Nephron (organoid): ENCODE measurements at regions not wholly inside any gene's neighbourhood (a gene's known extent, or its start where the extent isn't known, plus 50 kb on each side); places are given as distances from the start of the nearest gene placed in this dataset.
"Not testable (repeated sequence)": the region's sequence is repeated elsewhere in the genome, so short reads cannot be mapped to it uniquely, and the experiment has no call there.

Source experiments
- H3K27ac Mint-ChIP-seq, 3 experiments: 2 replicates each; pipeline ENCODE4 v1.8.0; 2020; ENCODE audit warnings: mixed read lengths in 3 of 3, mild to moderate bottlenecking in 2 of 3, moderate library complexity in 1 of 3
- H3K27me3 Mint-ChIP-seq: 2 replicates; pipeline ENCODE4 v1.8.0; 2021; ENCODE audit warnings: low read depth, mild to moderate bottlenecking, moderate library complexity, mixed read lengths
- H3K36me3 Mint-ChIP-seq: 2 replicates; pipeline ENCODE4 v1.8.0; 2020; ENCODE audit warnings: low read depth, mixed read lengths
- H3K4me1 Mint-ChIP-seq: 2 replicates; pipeline ENCODE4 v1.8.0; 2020; ENCODE audit warnings: mixed read lengths
- H3K4me3 Mint-ChIP-seq, 3 experiments: 2 replicates each; pipeline ENCODE4 v1.8.0; 2020; ENCODE audit warnings: mild to moderate bottlenecking in 3 of 3, mixed read lengths in 3 of 3, moderate library complexity in 2 of 3
- H3K9me3 Mint-ChIP-seq: 2 replicates; pipeline ENCODE4 v1.8.0; 2020; ENCODE audit warnings: mixed read lengths
- TF ChIP-seq, protein P1 (sequence below), 3 experiments: fragments of 200-600 bp; sonication (generic); IDR thresholded peaks; one replicate each; pipeline ENCODE4 v1.5.0; 2021; ENCODE audit warnings: antibody characterized with exemption in 3 of 3; ENCODE audit not compliant: unreplicated experiment in 3 of 3

DNA sequence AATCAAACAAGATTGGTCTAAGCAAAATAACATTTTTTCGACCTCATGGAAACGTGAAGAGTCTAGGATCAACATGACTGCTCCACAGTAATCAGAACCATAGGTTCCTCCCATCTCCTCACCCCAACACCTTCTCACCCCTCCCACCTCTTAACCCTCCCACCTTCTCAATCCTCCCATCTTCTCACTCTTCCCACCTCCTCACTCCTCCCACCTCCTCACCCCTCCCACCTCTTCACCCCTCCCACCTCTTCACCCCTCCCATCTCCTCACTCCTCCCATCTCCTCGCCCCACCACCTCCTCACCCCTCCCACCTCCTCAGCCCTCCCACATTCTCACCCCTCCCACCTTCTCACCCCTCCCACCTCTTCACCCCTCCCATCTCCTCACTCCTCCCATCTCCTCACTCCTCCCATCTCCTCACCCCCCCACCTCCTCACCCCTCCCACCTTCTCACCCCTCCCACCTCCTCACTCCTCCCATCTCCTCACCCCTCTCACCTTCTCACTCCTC, 567.4 kb downstream of the C6orf118 start:
- no peaks in the 10 kb centered on the region for H3K36me3 Mint-ChIP-seq
- H3K9me3 Mint-ChIP-seq = peaks cover 6% of the 10 kb centered on the region
- TF ChIP-seq, protein P1, sequence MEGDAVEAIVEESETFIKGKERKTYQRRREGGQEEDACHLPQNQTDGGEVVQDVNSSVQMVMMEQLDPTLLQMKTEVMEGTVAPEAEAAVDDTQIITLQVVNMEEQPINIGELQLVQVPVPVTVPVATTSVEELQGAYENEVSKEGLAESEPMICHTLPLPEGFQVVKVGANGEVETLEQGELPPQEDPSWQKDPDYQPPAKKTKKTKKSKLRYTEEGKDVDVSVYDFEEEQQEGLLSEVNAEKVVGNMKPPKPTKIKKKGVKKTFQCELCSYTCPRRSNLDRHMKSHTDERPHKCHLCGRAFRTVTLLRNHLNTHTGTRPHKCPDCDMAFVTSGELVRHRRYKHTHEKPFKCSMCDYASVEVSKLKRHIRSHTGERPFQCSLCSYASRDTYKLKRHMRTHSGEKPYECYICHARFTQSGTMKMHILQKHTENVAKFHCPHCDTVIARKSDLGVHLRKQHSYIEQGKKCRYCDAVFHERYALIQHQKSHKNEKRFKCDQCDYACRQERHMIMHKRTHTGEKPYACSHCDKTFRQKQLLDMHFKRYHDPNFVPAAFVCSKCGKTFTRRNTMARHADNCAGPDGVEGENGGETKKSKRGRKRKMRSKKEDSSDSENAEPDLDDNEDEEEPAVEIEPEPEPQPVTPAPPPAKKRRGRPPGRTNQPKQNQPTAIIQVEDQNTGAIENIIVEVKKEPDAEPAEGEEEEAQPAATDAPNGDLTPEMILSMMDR (IDR thresholded peaks at IDR 0.05; ENCODE audit: unreplicated experiment in 3 of 3) = no peak
- H3K27ac Mint-ChIP-seq = no peak overlapping the region
- H3K27me3 Mint-ChIP-seq = peaks cover 6% of the 10 kb centered on the region
- no peak overlapping the region for H3K4me3 Mint-ChIP-seq
- H3K4me1 Mint-ChIP-seq = peaks cover 5% of the 10 kb centered on the region

DNA sequence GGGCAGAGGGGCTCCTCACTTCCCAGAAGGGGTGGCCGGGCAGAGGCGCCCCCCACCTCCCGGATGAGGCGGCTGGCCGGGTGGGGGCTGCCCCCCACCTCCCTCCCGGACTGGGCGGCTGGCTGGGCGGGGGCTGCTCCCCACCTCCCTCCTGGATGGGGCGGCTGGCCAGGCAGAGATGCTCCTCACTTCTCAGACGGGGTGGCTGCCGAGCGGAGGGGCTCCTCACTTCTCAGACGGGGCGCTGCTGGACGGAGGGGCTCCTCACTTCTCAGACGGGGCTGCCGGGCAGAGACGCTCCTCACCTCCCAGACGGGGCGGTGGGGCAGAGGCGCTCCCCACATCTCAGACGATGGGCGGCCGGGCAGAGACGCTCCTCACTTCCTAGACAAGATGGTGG, 573.3 kb downstream of the C6orf118 start:
- H3K4me1 Mint-ChIP-seq, H3K4me3 Mint-ChIP-seq, H3K36me3 Mint-ChIP-seq, H3K27me3 Mint-ChIP-seq, H3K27ac Mint-ChIP-seq: not testable (repeated sequence)
- H3K9me3 Mint-ChIP-seq = peaks cover 11% of the 10 kb centered on the region

DNA sequence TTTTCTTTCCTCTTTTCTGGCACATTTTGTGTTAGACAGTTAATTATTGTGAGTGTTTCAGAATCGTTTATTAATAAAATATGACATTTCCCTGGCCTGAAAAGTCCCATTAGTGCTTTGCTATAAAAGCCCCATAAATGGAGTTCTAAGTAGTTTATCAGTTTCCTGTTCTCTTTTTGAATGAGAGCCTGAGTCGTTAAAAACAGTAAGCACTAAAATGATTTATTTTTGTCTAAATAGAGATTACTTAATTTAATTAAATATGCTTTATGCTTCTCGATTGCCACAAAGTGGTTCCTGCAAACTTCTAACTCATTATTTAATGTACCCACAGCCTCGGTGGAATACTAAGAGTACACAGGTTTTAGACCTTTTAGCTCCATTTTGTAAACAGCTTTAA, 577.9 kb downstream of the C6orf118 start:
- H3K4me3 Mint-ChIP-seq = no peak overlapping the region
- H3K36me3 Mint-ChIP-seq = no peaks in the 10 kb centered on the region
- H3K27ac Mint-ChIP-seq = no peak overlapping the region
- TF ChIP-seq, protein P1 (IDR thresholded peaks at IDR 0.05; ENCODE audit: unreplicated experiment in 3 of 3) = no peak
- no peaks in the 10 kb centered on the region for H3K4me1 Mint-ChIP-seq
- no peaks in the 10 kb centered on the region for H3K27me3 Mint-ChIP-seq
- H3K9me3 Mint-ChIP-seq = peaks cover 9% of the 10 kb centered on the region

DNA sequence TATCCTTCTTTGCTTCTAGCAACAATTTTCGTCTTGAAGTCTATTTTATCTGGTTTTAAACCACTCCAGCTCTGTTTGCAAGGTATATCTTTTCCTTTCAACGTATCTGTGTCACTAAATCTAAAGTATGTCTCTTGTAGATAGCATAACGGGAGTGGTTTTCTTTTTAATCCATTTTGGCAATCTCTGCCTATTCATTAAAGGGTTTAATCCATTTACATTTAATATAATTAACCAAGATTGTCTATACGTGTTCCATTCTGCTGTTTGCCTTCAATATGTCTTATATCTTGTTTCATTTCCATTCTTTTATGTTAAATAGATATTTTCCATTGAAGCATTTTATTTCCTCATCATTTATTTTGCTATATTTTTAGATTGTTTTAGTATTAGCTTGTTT, 587.9 kb downstream of the C6orf118 start:
- no peak overlapping the region for H3K27ac Mint-ChIP-seq
- H3K27me3 Mint-ChIP-seq = no peaks in the 10 kb centered on the region
- H3K4me1 Mint-ChIP-seq = no peaks in the 10 kb centered on the region
- no peaks in the 10 kb centered on the region for H3K36me3 Mint-ChIP-seq
- H3K4me3 Mint-ChIP-seq = no peak overlapping the region
- TF ChIP-seq, protein P1 (IDR thresholded peaks at IDR 0.05; ENCODE audit: unreplicated experiment in 3 of 3) = no peak
- H3K9me3 Mint-ChIP-seq = peaks cover 17% of the 10 kb centered on the region

DNA sequence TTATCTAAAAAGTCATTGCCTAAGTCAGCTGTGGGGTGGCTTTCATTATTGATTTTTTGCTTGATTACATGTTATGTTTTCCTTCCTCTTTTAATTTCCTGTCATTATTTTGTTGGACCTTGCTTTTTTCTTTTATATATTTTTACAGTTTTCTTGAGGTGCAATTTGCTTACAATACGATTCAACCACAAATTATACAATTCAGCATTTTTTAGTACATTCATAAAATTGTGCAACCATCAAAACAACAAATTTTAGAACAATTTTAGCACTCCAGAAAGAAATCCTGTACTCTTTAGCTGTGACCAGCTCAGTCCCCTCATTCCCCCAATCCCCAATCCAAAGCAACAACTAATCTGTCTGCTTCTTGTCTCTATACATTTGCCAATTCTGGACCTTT, 608.9 kb downstream of the C6orf118 start:
- Mint-ChIP-seq H3K36me3 (no peaks in the 10 kb centered on the region), H3K4me3 (no peak overlapping the region), H3K4me1 (peaks cover 4% of the 10 kb centered on the region), H3K27me3 (no peaks in the 10 kb centered on the region), H3K27ac (no peak overlapping the region), H3K9me3 (peaks cover 3% of the 10 kb centered on the region)
- TF ChIP-seq, protein P1 (IDR thresholded peaks at IDR 0.05; ENCODE audit: unreplicated experiment in 3 of 3) = no peak

DNA sequence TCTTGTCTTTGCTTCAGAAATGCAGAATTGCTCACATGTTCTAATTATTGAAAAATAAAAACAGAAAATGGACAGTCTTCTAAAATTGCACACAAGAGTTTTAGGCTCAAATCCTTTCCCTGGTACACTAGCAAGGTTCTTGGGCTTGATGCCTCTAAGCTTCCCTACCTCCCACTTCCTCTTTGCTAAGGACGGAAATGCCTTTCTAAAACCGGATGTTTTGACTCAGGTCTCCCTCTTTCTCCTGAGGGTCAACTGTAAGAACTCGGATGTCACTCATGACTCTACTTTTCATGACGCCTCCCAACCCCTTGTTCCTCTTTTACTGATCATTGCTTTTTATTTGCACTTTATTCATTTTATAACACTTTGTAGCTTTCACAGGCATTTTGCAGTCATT, 613.5 kb downstream of the C6orf118 start:
- peaks cover 8% of the 10 kb centered on the region for H3K4me1 Mint-ChIP-seq
- TF ChIP-seq, protein P1 (IDR thresholded peaks at IDR 0.05; ENCODE audit: unreplicated experiment in 3 of 3) = no peak
- H3K9me3 Mint-ChIP-seq = no peaks in the 10 kb centered on the region
- H3K36me3 Mint-ChIP-seq = no peaks in the 10 kb centered on the region
- H3K27ac Mint-ChIP-seq = no peak overlapping the region
- H3K4me3 Mint-ChIP-seq = no peak overlapping the region
- H3K27me3 Mint-ChIP-seq = no peaks in the 10 kb centered on the region
